ENCODE measurements at regions not wholly inside any gene's neighbourhood (a gene's known extent, or its start where the extent isn't known, plus 50 kb on each side); places are given as distances from the start of the nearest gene placed in this dataset.

DNA sequence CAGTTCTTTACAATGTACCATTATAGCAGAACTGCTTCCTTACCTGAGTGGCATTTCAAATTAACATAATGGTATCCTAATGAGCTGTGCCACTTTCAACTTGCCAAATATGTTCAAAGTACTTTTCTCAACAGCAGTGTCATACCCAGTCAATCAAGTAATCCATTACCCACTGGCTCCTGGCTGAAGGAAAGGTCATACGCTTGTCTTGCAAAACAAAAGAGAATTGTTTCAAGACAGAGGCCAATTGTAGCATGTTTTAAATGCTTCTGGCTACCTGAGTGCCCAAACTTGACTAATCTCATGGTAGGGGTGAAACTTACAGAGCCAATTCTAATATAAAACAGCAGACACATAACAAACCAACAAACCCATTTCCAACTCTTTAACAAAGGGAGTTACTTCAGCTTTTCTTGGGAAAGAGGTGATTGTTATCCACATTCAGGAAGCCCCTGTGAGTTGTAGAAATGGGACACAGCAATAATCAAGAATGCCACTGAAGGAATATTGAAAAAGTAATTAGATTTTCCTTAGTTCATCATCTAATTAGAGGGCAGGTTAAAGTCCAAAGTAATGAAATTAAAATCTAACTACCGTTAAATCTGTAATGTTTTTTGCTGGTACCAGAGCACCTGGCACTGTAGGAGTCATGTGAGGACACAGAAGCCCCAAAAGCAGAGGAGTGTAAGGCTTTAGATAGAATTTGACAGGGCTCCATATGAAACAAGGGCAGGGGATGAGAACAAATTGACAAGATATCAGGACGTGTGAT is 241.9 kb downstream of the RWDD3 start:
- no peak overlapping the region for H2AFZ ChIP-seq (ENCODE audit: low read length)
- peaks cover 2% of the 10 kb centered on the region for H3K9me3 ChIP-seq (ENCODE audit: low read depth, low read length)
- TF ChIP-seq, protein P1, sequence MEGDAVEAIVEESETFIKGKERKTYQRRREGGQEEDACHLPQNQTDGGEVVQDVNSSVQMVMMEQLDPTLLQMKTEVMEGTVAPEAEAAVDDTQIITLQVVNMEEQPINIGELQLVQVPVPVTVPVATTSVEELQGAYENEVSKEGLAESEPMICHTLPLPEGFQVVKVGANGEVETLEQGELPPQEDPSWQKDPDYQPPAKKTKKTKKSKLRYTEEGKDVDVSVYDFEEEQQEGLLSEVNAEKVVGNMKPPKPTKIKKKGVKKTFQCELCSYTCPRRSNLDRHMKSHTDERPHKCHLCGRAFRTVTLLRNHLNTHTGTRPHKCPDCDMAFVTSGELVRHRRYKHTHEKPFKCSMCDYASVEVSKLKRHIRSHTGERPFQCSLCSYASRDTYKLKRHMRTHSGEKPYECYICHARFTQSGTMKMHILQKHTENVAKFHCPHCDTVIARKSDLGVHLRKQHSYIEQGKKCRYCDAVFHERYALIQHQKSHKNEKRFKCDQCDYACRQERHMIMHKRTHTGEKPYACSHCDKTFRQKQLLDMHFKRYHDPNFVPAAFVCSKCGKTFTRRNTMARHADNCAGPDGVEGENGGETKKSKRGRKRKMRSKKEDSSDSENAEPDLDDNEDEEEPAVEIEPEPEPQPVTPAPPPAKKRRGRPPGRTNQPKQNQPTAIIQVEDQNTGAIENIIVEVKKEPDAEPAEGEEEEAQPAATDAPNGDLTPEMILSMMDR (IDR thresholded peaks at IDR 0.05; ENCODE audit: extremely low read depth, low read depth, low read length): no peak
- no peaks in the 10 kb centered on the region for H3K79me2 ChIP-seq (ENCODE audit: insufficient read depth, low read length)
- no peaks in the 10 kb centered on the region for H4K20me1 ChIP-seq (ENCODE audit: insufficient read depth, low read length)
- H3K4me2 ChIP-seq (ENCODE audit: insufficient read depth, low read length): no peak overlapping the region
- H3K36me3 ChIP-seq (ENCODE audit: insufficient read depth, low read length): no peaks in the 10 kb centered on the region
- H3K4me1 ChIP-seq (ENCODE audit: insufficient read depth, low read length): no peaks in the 10 kb centered on the region
- no peak overlapping the region for H3K27ac ChIP-seq (ENCODE audit: low read depth, low read length)
- H3K27me3 ChIP-seq (ENCODE audit: insufficient read depth, low read length): no peaks in the 10 kb centered on the region
- H3K4me3 ChIP-seq (ENCODE audit: insufficient read depth, low read length): no peak overlapping the region
- no peak for DNase-seq (ENCODE audit: insufficient read length, low spot score, missing footprints)

DNA sequence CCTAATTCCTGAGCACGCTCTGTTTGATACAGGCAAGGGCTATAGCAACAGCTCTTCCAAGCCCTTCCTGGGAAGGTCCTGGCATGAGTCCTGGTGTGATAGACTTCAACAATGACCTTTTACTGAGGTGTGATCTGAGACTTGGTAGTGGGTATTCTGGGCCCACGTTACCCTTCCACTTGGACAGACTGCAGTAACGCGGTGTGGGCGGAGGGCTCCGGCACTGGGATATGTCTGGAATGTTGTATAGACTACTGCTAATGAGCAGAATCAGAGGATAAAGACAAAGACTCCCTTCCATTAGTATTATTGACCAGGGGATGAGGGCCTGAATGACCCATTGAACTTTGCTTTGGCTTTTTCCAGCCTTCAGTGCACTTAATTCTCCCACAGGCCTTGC is 262.3 kb downstream of the RWDD3 start:
- no peaks in the 10 kb centered on the region for H3K79me2 ChIP-seq (ENCODE audit: insufficient read depth, low read length)
- no peak overlapping the region for H3K4me2 ChIP-seq (ENCODE audit: insufficient read depth, low read length)
- no peak overlapping the region for H2AFZ ChIP-seq (ENCODE audit: low read length)
- no peak overlapping the region for H3K27ac ChIP-seq (ENCODE audit: low read depth, low read length)
- no peak overlapping the region for H3K4me3 ChIP-seq (ENCODE audit: insufficient read depth, low read length)
- no peaks in the 10 kb centered on the region for H3K27me3 ChIP-seq (ENCODE audit: insufficient read depth, low read length)
- H3K4me1 ChIP-seq (ENCODE audit: insufficient read depth, low read length): no peaks in the 10 kb centered on the region
- no peaks in the 10 kb centered on the region for H3K36me3 ChIP-seq (ENCODE audit: insufficient read depth, low read length)
- TF ChIP-seq, protein P1 (IDR thresholded peaks at IDR 0.05; ENCODE audit: extremely low read depth, low read depth, low read length): no peak
- H3K9me3 ChIP-seq (ENCODE audit: low read depth, low read length): no peaks in the 10 kb centered on the region
- DNase-seq (ENCODE audit: insufficient read length, low spot score, missing footprints): no peak
- H4K20me1 ChIP-seq (ENCODE audit: insufficient read depth, low read length): no peaks in the 10 kb centered on the region

DNA sequence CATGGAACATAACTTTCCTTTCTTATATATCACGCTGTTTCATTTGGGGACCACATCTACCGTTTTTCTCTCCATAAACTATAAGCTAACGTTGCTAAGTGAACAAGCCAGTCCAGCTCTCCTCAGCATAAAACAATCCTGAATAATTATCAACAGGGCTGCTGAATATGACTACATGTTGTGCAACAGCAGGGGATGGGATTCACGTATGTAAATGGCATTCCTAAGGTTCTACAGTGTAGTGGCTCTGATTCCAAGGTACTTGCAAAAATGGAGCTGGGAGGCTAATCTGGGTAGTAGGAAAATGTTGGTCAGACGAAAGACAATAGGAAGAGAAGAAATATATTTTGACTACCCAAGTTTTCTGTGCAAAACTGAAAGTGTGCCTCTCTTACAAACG is 262.8 kb downstream of the RWDD3 start:
- Histone ChIP-seq H4K20me1 (ENCODE audit: insufficient read depth, low read length) (no peaks in the 10 kb centered on the region), H3K27me3 (ENCODE audit: insufficient read depth, low read length) (no peaks in the 10 kb centered on the region), H3K27ac (ENCODE audit: low read depth, low read length) (no peak overlapping the region), H3K4me3 (ENCODE audit: insufficient read depth, low read length) (no peak overlapping the region), H3K79me2 (ENCODE audit: insufficient read depth, low read length) (no peaks in the 10 kb centered on the region), H3K36me3 (ENCODE audit: insufficient read depth, low read length) (no peaks in the 10 kb centered on the region), H3K9me3 (ENCODE audit: low read depth, low read length) (no peaks in the 10 kb centered on the region), H3K4me1 (ENCODE audit: insufficient read depth, low read length) (no peaks in the 10 kb centered on the region), H3K4me2 (ENCODE audit: insufficient read depth, low read length) (no peak overlapping the region), H2AFZ (ENCODE audit: low read length) (no peak overlapping the region)
- TF ChIP-seq, protein P1 (IDR thresholded peaks at IDR 0.05; ENCODE audit: extremely low read depth, low read depth, low read length): no peak
- DNase-seq (ENCODE audit: insufficient read length, low spot score, missing footprints): no peak

DNA sequence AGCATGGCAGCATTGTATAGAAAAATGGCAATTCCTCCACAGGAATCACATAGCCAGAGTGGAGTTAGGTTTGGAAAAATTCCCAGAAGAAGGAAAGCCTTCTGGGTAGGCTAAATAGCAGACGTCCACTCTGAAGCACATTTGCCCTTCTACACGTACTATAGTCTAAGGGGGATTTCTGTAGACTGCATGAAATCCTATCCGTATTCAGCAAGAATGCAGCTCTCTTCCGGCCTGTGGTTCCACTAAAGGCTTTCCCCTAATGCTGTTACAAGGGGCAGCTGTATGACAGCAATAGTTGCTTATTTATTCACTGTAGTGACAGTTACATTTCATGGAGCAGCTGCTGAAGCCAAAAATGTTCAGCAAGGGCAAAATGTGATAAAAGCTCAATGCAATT is 263.6 kb downstream of the RWDD3 start:
- Histone ChIP-seq H3K4me3 (ENCODE audit: insufficient read depth, low read length) (no peak overlapping the region), H3K4me2 (ENCODE audit: insufficient read depth, low read length) (no peak overlapping the region), H4K20me1 (ENCODE audit: insufficient read depth, low read length) (no peaks in the 10 kb centered on the region), H2AFZ (ENCODE audit: low read length) (no peak overlapping the region), H3K27me3 (ENCODE audit: insufficient read depth, low read length) (no peaks in the 10 kb centered on the region), H3K9me3 (ENCODE audit: low read depth, low read length) (no peaks in the 10 kb centered on the region), H3K79me2 (ENCODE audit: insufficient read depth, low read length) (no peaks in the 10 kb centered on the region), H3K36me3 (ENCODE audit: insufficient read depth, low read length) (no peaks in the 10 kb centered on the region), H3K27ac (ENCODE audit: low read depth, low read length) (no peak overlapping the region), H3K4me1 (ENCODE audit: insufficient read depth, low read length) (no peaks in the 10 kb centered on the region)
- TF ChIP-seq, protein P1 (IDR thresholded peaks at IDR 0.05; ENCODE audit: extremely low read depth, low read depth, low read length): no peak
- no peak for DNase-seq (ENCODE audit: insufficient read length, low spot score, missing footprints)
